Colon (tissue), 2 donors: ENCODE measurements at regions not wholly inside any gene's neighbourhood (a gene's known extent, or its start where the extent isn't known, plus 50 kb on each side); places are given as distances from the start of the nearest gene placed in this dataset.

Experiments
- FAIRE-seq: peaks from 2 replicates; lab custom pipeline; 2012; peaks lifted over from hg19 to GRCh38; lab: Jason Lieb, UNC
- donor health status: control.
- donor health status: control.

DNA sequence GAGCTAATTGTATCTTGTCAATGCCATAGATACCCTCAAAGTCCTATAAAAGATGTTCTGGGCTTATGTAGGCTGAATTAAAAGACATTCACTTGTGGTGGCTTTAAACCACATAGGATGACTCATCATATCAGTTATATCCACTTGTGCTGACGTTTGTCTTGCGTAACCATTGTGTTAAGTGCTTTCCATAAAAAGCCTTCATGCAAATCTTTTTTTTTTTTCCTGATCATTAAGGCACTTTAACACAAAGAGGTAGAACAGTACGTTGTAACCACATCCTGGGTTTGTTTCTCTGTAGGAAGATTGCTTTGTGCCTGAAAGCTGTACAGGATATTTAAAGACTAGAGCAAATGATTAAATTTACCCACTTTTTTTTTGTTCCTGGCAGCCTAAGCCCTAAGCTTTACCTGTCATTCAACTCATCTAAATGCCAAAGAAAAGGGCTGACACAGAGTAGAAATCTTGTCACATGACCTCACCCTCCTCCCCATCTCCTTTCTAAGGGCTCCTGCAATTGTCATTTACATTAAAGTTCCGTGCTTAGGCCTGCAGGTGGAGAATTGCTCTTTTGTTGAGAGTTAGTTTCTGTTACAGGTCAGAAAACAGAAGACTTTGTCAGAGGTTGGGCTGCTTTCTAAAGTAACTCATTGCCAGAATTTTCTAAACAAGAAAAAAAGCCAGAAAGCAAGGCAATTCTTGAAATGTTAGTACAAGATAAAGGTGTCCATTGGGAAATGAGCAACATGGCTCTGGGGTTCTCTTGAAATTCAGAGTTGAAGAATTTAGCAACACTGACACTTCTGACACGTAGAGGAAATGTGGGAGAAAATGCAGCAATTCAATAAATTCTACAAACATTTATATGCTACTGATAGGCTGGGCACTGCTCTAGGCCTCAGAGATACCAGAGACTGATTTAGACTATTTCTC lies 555.6 kb downstream of the PPARGC1A start:
- no peak for FAIRE-seq

DNA sequence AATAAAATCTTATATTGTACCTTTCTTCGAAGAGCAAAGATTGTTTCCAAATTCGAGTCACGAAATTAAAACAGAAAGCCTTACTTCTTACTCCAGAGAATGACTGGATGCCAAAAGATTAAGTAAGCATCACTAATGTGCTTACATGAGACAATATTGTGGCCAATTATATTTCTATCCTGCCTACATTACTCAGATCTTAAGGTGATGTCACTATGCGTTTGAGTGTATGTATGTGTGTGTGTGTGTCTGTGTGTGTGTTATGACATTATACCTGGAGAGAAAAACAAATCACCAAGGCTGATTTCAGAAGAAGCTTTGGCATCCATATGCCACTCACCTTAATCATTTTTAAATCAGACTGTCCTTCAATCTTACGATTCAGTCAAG lies 556.3 kb downstream of the PPARGC1A start:
- FAIRE-seq = no peak

DNA sequence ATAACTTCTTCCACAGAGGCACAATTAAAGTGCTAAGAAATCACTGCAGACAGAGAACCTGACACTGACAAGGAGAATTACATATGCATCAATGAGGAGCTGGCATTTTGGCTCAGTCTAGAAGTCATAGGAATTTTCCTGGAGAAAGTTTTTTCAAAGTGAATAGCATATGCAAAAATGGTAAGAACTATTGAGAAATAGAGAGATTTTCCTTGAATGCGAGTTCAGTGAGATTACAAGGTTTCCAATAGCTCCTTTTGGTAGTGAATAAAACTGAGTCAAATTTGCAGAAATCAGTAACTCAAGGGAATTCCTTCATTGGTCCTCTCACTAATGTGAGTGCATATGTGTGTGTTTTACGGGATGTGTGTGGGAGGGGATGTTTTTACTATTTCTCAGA lies 557.5 kb downstream of the PPARGC1A start:
- FAIRE-seq = no peak

DNA sequence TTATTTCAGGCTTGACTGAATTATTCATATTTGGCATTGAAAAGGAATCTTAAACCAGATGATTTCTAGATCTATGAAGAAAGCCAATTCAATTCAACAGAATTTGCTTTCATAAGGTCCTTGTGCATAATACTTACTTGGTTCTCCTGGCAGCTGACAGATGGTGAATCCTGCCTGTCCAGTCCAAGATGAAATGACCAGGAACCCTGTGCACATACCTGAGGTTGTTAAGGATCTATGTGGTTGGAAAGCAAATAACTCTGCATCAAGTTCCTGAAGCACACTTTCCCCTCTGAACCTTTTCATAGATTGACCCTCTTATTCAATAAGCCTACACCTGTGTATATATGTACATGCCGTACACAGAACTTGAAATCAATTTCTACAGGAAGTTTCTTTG lies 562.7 kb downstream of the PPARGC1A start:
- FAIRE-seq = no peak

DNA sequence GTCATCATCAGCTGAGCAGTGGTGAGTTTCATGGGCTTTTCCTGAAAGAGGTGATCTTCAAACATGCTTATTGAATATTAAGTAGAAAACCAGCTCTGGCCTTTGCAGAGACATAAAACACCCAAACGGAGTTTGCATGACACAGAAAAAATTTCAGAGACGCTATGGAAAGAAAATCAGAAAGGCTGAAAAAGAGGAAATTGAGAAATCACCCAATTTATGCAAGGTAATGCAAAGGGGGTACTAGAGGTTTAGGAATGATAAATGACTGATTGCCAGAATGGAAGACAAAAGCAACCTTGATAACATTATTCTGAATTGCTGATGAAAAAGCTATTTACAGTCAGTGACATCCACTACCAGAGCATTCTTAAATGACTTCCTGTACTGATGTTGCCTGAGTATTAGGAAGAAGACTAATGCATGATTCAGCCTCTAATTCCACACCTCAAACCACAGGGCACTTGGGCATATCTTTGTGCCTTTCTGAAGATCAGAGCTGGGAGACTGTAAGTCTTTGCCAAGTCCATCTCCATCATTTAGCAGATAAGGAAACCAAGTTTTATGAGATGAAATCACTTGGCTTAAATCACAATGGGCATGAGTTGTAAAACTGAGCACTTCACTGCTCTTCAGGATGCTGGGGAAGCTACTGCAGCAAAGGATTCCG lies 565.7 kb downstream of the PPARGC1A start:
- no peak for FAIRE-seq

DNA sequence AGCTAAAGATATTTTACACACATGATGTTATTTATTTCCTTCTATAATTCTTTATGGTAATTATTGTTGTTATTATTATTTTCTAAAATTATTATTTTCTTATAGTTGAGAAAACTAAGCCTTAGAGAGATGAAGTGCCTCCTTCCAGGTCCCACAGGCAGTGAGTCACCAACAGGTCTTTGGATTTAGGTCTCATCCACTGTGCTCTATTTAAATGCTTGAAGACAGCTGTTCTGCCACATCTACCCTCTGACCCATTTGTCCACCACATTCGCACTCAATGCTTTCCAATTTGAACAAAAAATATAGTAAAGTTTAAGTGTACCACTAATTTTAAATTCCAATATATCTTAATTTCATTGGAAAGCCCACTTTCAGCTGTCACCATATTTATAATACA lies 566.4 kb downstream of the PPARGC1A start:
- no peak for FAIRE-seq

DNA sequence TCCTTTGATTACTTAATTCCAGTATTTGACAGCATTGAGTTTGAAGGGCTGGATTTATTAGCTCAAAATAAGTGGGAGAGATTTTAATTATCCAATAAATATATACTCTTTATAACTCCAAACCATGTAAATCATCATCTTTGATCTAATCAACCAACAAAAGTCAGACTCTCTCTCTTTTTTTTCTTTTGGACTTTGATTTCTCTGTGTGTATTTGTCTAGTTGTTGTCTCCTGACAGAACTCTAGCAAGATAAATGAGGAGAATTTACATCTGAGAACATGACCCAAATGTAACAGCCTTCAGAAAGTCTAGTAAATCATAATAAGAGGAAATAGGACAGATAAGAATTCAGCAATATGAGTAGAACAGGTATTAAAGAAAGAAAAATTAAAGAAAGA lies 567.1 kb downstream of the PPARGC1A start:
- FAIRE-seq = no peak

DNA sequence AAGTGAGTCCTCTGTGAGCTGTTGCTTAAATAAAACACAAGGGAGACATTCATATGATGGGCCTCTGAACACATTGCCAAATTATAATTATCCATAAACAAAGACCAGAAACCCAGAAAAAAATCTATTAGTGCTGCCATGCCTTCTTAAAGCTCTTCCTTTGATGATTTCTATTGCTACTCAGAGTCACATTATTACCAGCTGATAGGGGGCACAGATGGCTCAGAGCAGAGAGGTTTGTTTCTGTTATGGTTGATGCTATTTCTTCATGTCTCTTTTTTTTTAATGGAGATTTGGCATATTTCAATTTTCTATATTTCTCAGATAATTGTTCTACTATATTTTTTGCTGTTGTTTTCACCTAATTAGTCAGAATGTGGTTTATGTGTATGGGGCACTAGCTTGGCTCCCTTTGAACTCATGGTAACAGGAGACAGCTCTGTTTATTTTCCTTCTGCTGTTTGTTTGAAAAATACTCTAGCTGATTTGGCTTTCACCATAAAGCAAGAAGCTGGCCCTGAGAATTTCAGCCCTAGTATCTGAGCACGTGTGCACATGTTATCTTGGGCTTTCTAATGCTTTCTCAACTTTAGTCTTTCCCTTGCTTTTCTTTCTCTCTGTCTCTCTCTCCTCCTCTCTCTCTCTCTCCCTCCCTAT lies 568.8 kb downstream of the PPARGC1A start:
- no peak for FAIRE-seq

DNA sequence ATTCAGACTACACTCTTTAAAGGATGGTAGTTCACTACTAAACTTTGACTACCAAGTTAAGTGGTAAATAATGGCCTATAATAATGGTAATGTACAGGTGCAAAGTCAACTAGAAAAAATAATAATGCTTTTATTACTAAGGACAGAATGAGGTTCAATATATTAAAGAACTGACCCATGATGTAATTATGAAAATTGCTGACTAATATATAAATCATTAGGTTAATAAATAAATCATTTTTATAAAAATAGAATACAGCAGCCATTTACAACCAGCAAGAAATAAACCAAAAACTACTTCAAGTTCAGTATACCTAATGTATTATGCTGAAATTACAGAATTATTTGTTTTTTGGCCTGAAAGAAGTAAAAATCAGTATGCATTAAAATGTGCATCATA lies 577.2 kb downstream of the PPARGC1A start:
- no peak for FAIRE-seq

DNA sequence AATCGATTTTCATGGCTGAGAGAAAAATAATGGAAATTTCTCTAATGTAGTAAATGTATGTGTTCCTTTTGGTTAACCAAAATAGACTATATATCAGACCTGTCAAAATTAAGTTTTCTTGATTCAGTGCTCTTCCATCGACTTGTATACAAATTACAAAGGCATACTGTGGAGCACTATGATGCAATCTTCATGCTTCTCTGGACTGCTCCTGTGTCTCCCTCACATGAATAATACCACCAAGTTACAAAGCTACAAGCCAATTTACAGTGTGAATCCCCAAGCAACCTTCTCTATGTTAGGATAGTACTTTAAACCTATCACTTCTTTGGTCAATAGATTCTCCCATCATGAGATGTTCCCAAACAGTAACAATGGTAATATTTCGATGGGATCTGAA lies 577.9 kb downstream of the PPARGC1A start:
- FAIRE-seq = no peak

DNA sequence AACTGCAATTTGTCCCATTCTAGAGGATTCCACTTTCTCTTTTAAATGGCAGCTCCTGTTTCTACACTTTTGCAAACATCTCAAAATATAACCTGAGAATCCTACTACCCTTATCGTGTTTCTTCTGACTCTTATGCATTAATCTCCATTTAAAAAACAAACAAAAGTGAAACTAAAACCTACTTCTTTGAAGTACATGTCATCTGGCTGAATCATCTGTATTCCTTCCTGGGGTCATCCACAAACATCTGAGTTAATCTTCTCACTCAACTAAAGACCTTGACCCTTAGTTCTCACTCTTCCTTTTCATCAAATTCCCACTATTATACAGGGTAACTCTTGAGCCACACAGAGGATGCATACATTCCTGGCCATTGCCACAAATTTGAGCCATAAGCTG lies 584.8 kb downstream of the PPARGC1A start:
- no peak for FAIRE-seq

DNA sequence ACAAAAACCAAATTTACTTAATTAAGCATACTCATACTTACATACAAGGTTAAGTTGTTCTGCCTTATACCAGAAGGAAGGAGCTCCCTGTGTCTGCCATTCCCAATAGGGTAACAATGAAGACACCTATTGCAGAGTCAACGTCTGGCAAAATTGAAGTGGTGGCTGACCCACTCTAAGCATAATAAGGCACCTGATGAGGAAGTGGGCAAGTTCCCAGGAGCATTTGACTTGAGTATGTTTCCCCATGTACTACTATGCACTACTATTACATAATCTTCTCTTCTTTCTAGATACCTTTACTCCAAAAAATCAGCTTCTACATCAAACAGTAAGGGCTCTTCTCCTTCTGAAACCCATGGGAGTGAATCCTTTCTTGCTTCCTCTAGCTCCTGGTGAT lies 591.5 kb downstream of the PPARGC1A start:
- FAIRE-seq = no peak

DNA sequence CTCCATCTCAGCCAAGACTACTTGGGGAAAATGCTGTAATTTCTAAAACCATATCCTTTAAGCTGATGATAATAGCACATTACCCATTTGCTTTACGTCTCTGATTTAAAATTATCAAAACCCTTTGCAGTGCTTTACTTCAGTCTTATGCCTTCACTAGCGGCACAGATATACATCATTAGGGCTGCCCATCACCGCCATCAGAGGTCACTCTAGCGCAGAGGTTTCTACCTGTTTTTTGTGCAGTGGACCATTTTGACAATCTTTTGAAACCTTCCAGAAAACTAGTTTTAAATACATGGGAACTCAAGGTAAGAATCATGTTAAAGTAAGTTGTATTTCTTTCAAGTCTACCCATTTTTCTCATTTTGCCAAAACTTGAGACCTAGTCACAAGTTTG lies 592.5 kb downstream of the PPARGC1A start:
- no peak for FAIRE-seq

DNA sequence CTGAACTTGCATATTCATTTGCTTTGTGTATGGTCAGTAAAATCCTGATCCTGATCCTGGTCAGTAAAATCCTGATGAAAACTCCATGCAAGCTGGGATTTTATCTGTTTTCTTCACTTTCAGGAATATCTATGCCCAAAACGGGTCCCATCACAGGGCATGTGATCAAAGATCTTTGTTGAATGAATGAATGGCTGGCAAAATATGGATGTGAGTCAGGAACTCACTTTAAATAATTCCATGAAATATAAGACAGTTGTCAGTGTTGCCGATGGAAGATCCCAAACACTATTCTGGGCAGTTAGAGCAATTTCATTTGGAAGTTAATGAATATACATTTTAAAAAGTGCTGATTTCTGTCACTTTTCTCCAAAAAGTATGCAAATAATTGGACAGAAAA lies 598.4 kb downstream of the GBA3 start:
- FAIRE-seq = no peak

DNA sequence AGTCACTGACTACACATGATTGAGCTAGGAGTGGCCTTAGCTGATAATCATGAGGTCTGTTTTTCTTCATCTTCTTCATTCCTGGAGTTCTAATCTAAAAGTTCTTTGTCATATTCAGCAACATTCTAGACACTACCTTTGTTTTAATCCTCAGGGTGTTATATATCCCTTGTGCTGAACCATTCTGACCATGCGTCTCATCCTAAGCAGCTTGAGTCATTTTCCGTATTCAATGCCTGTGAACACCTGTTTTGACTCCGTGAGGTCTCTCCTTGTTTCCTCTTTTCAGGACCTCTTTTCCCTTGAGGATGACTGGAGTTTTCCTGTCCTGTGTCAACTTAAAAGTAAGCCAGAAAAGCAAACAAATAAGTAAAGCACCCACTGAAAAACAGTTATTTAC lies 597.9 kb downstream of the GBA3 start:
- FAIRE-seq = no peak

DNA sequence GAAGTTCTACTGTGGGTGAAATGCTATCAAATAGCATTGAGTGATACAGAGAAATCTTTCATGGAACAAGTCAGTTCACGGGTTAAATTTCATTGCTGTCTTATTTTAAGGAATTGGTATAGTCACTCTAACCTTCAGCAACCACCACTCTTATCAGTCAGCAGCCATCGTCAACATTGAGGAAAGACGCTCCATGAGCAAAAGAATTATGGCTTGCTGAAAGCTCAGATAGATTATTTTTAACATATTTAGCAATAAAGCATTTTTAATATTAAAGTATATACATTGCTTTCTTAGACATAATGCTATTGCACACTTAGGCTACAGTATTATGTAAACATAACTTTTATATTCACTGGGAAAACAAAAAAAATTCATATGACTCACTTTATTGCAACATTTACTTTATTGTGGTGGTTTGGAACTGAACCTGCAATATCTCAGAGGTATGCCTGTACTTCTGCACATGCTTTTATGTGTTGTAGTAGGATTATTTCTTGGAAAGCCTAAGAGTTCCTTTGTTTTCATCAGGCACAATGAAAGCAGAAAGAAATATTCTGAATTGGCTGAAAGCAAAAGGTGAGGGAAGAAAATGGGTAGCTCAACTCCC lies 586.7 kb downstream of the GBA3 start:
- FAIRE-seq = no peak

DNA sequence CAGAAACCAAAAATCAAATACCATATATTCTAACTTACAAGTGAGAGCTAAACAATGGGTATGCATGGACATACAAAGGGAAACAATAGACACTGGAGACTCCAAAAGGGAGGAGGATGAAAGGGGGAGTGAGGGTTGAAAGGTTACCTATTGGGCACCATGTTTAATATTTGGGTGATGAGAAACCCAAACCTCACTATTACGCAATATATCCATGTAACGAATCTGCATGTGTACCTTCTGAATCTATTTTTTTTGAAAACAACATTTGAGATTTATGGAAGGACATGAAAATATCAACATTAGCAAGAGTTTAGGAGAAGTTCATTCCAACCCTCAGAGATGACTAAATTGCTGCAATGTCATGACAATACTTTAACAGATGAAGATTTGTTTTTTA lies 586.1 kb downstream of the GBA3 start:
- FAIRE-seq = no peak

DNA sequence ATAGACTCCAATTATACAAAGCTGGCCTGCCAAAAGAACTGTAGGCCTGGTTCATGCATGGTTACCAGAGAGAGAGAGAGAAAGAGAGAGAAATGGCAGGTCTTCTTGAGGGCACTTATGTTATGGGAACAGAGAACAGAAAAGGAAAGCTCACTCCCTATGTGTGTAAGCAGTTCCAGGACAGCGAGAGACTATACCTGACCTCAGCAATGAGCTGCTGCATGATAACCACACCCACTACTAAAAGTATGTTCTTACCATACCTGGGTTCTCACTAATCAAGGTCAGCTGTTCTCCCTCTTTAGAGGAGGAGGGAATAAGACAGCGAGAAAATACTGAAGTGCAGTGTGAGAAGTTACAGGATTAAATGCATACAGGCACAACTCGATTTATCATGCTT lies 583.3 kb downstream of the GBA3 start:
- FAIRE-seq = no peak

DNA sequence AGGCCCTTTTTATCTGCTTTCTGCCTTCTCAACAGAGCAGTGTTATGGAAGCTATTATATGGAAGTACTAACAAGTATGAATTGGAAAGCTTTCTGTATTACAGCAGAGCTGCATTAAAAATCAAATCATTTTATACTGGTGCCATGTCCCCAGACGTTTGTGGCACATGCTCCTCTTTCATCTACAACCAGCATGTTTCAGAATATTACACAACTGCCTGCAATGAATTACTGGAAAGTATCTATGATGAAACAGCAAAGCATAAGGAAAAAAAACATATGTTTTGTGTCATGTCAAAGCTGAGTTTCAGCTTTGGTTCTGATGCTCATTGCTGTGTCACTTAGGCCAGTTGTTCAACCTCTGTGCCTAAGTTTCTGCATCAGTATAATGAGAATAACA lies 576.8 kb downstream of the GBA3 start:
- no peak for FAIRE-seq

DNA sequence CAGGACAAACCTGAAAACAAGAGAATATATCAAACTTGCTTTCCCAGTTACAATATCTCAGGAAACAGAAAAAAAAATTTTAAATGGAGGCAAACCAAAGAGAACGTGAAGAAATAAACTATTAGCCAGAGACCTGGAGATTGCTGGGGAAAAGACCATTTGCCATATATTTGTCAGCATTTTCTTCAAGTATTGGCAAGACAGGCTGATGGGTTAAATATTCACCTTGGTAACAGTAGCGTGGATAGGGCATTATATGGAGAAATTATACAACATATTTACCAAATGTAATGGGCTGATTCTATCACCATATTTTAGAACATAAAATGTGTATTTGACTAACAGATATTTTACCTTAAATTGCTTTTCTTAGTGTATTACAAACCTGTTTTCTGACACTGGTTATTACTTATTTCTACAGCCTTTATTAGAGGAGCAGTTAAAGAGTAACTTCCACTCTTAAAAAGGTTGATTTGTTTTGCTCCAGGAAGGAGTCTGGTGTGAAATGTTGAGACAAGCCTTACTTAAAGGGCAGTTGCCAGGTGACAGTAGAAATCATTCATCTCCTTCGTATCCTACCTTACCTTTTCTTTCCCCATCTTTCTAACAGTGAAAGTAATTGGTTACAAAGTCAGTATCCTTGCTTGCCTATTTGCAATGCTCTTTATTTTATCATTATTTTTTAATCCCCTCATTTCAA lies 575.5 kb downstream of the GBA3 start:
- FAIRE-seq = no peak

DNA sequence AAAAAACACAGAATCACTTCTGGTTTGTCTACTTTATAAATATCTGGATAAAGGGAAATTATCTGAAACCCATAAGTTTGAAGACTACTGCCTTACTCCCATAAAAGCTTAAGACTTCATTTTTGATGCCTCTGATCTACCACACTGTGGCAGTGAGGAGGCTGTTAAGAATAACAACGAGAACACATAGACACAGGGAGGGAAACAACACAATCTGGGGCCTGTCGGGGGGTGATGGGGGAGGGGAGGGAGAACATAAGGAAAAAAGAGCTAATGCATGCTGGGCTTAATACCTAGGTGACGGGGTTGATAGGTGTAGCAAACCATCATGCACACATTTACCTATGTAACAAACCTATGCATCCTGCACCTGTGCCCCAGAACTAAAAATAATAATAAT lies 573.7 kb downstream of the GBA3 start:
- no peak for FAIRE-seq

DNA sequence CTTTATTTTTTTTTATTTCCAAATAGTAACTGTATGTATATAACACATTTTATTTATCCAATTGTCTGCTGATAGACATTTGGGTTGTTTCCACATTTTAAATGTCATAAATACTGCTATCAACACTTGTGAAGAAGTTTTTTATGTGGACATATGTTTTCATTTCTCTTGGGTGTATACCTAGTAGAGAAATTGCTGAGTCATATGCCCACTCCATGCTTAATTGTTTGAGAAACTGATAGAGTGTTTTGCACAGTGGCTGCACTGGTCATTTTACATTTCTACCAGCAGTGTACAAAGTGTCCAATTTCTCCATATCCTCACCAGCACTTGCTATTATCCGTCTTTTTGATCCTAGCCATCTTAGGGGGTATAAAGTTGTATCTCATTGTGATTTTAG lies 567.8 kb downstream of the GBA3 start:
- FAIRE-seq = no peak
